Vagina (tissue), 2 donors: ENCODE measurements at regions not wholly inside any gene's neighbourhood (a gene's known extent, or its start where the extent isn't known, plus 50 kb on each side); places are given as distances from the start of the nearest gene placed in this dataset.
A peak's percentile ranks its signal among the peaks of the same experiment; 100 is the strongest.

Source experiments
- DNase-seq, 2 donors: peaks; one replicate each; pipeline ENCODE4 v3.0.0-alpha.2; 2017; ENCODE audit errors: extremely low spot score in 2 of 2
- H3K27ac ChIP-seq: fragments of 200-600 bp; sonication (generic); one replicate; pipeline ENCODE4 v1.5.1; 2019
- H3K27me3 ChIP-seq: fragments of 200-600 bp; sonication (generic); one replicate; pipeline ENCODE4 v1.5.1; 2019
- H3K36me3 ChIP-seq, 2 donors: fragments of 200-600 bp; sonication (generic); one replicate each; pipeline ENCODE4 v1.5.1; 2017 to 2019
- H3K4me1 ChIP-seq: fragments of 200-600 bp; sonication (generic); one replicate; pipeline ENCODE4 v1.5.1; 2019
- H3K4me3 ChIP-seq, 2 donors: fragments of 200-600 bp; sonication (generic); 1 replicate in 1 of 2; 2 replicates in 1 of 2; pipeline ENCODE4 v1.5.1; 2016 to 2019
- H3K9me3 ChIP-seq: fragments of 200-600 bp; sonication (generic); one replicate; pipeline ENCODE4 v1.5.1; 2019
- POLR2A ChIP-seq, 2 donors: fragments of 450-650 bp; IDR thresholded peaks; one replicate each; pipeline ENCODE4 v1.6.1; 2017; ENCODE audit warnings: antibody characterized with exemption in 2 of 2, mild to moderate bottlenecking in 2 of 2, moderate library complexity in 2 of 2
- POLR2AphosphoS5 ChIP-seq, 2 donors: sonication (generic); formaldehyde crosslinking; IDR thresholded peaks; one replicate each; pipeline ENCODE4 v1.9.0; 2017; ENCODE audit warnings: antibody characterized with exemption in 2 of 2, mild to moderate bottlenecking in 2 of 2, low read depth in 1 of 2; ENCODE audit not compliant: insufficient read depth in 1 of 2
- intact Hi-C: fragments of 100-400 bp; cut with DNase I; formaldehyde crosslinking; loops from one replicate; pipeline ENCODE4 v1.15.1; 2023
- TF ChIP-seq, protein P1 (sequence below), 3 experiments: fragments of 450-650 bp in 2 of 3; fragments of 200-600 bp in 1 of 3; sonication (generic) in 1 of 3; IDR thresholded peaks; one replicate each; pipeline ENCODE4 v1.5.1; 2017 to 2019; ENCODE audit warnings: antibody characterized with exemption in 3 of 3, mild to moderate bottlenecking in 2 of 3, moderate library complexity in 2 of 3

DNA sequence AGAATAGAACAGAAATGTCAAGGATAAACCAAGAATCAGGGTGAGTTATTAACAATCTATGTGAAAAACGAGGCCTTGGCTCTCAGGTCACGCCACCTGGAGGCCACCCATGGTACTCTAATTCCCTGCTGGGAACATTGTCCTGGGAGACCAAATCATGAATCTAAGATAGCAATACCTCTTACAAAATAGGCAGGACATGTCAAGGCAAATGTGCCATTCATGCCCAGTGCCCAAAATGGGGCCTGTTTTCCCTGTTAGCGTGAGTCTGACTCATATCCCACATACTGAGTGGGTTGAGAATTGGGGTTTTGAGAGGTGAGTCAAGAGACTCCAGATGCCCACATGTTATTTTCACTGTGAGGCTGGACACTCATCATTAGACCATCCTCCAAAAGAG, 380.8 kb downstream of the HHIPL2 start:
- no peaks in the 10 kb centered on the region for H3K9me3 ChIP-seq
- no peaks in the 10 kb centered on the region for H3K27me3 ChIP-seq
- H3K4me3 ChIP-seq, result no peak overlapping the region
- H3K4me1 ChIP-seq, result no peaks in the 10 kb centered on the region
- no peak for DNase-seq
- no peak for TF ChIP-seq POLR2AphosphoS5 (IDR thresholded peaks at IDR 0.05; ENCODE audit: insufficient read depth in 1 of 2, low read depth in 1 of 2)
- TF ChIP-seq, protein P1, sequence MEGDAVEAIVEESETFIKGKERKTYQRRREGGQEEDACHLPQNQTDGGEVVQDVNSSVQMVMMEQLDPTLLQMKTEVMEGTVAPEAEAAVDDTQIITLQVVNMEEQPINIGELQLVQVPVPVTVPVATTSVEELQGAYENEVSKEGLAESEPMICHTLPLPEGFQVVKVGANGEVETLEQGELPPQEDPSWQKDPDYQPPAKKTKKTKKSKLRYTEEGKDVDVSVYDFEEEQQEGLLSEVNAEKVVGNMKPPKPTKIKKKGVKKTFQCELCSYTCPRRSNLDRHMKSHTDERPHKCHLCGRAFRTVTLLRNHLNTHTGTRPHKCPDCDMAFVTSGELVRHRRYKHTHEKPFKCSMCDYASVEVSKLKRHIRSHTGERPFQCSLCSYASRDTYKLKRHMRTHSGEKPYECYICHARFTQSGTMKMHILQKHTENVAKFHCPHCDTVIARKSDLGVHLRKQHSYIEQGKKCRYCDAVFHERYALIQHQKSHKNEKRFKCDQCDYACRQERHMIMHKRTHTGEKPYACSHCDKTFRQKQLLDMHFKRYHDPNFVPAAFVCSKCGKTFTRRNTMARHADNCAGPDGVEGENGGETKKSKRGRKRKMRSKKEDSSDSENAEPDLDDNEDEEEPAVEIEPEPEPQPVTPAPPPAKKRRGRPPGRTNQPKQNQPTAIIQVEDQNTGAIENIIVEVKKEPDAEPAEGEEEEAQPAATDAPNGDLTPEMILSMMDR (IDR thresholded peaks at IDR 0.05), result peak in 1 of 3 experiments; percentile 7
- H3K36me3 ChIP-seq, result no peaks in the 10 kb centered on the region
- no peak overlapping the region for H3K27ac ChIP-seq
- intact Hi-C loops, result no loop called here

- no peaks in the 10 kb centered on the region for H3K4me1 ChIP-seq
- TF ChIP-seq POLR2A (IDR thresholded peaks at IDR 0.05), result no peak
- TF ChIP-seq, protein P1 (IDR thresholded peaks at IDR 0.05), result no peak
- H3K36me3 ChIP-seq, result no peaks in the 10 kb centered on the region
- H3K4me3 ChIP-seq, result no peak overlapping the region
- H3K9me3 ChIP-seq, result no peaks in the 10 kb centered on the region
- DNase-seq, result no peak
- no peaks in the 10 kb centered on the region for H3K27me3 ChIP-seq
- intact Hi-C loops, result no loop called here
- H3K27ac ChIP-seq, result no peak overlapping the region
Measured at GRCh38 chr1:222165629-222166028, 382.3 kb downstream of the HHIPL2 start.

- DNase-seq, result no peak
- Histone ChIP-seq H3K4me3 (no peak overlapping the region), H3K9me3 (no peaks in the 10 kb centered on the region), H3K27ac (no peak overlapping the region), H3K27me3 (no peaks in the 10 kb centered on the region), H3K4me1 (no peaks in the 10 kb centered on the region), H3K36me3 (no peaks in the 10 kb centered on the region)
- intact Hi-C loops, result no loop called here
- TF ChIP-seq POLR2AphosphoS5 (IDR thresholded peaks at IDR 0.05; ENCODE audit: insufficient read depth in 1 of 2, low read depth in 1 of 2) (no peak), POLR2A (IDR thresholded peaks at IDR 0.05) (no peak)
- TF ChIP-seq, protein P1 (IDR thresholded peaks at IDR 0.05), result no peak
Measured at GRCh38 chr1:222163895-222164294, 384.0 kb downstream of the HHIPL2 start.

DNA sequence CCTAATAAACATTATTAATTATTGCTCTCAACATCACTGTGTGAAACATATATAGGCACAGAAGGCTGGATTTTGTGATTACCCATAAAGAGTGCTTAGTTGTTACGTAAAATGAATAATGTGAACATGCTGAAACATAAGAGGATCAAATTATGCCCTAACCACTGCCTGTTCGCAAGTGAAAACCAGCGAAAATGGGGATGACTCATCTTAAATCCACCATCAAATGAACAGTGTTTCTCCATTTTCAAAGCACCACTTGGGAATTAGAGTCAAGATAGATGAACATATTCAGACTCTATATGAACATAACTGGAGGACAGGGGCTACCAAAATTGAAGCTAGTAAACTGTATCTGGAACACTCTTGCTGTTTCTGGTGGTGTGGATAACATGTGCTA, 386.2 kb downstream of the HHIPL2 start:
- peaks cover 3% of the 10 kb centered on the region for H3K9me3 ChIP-seq
- DNase-seq, result no peak
- H3K27me3 ChIP-seq, result no peaks in the 10 kb centered on the region
- no peaks in the 10 kb centered on the region for H3K4me1 ChIP-seq
- H3K4me3 ChIP-seq, result no peak overlapping the region
- intact Hi-C loops, result no loop called here
- TF ChIP-seq, protein P1 (IDR thresholded peaks at IDR 0.05), result no peak
- TF ChIP-seq POLR2AphosphoS5 (IDR thresholded peaks at IDR 0.05; ENCODE audit: insufficient read depth in 1 of 2, low read depth in 1 of 2), result no peak
- no peak for TF ChIP-seq POLR2A (IDR thresholded peaks at IDR 0.05)
- H3K27ac ChIP-seq, result no peak overlapping the region
- H3K36me3 ChIP-seq, result no peaks in the 10 kb centered on the region

- Histone ChIP-seq H3K36me3 (no peaks in the 10 kb centered on the region), H3K4me1 (no peaks in the 10 kb centered on the region), H3K9me3 (peaks cover 3% of the 10 kb centered on the region), H3K4me3 (no peak overlapping the region), H3K27ac (no peak overlapping the region), H3K27me3 (no peaks in the 10 kb centered on the region)
- no peak for DNase-seq
- TF ChIP-seq POLR2A (IDR thresholded peaks at IDR 0.05) (no peak), POLR2AphosphoS5 (IDR thresholded peaks at IDR 0.05; ENCODE audit: insufficient read depth in 1 of 2, low read depth in 1 of 2) (no peak)
- TF ChIP-seq, protein P1 (IDR thresholded peaks at IDR 0.05), result no peak
- intact Hi-C loops, result no loop called here
Measured at GRCh38 chr1:222157612-222158011, 390.3 kb downstream of the HHIPL2 start.
